GM06990 (cell line): ENCODE measurements at regions not wholly inside any gene's neighbourhood (a gene's known extent, or its start where the extent isn't known, plus 50 kb on each side); places are given as distances from the start of the nearest gene placed in this dataset.

Experiments used
- DNase-seq: peaks from one replicate; pipeline ENCODE4 v3.0.0-alpha.2; 2011; ENCODE audit not compliant: insufficient read length; ENCODE audit errors: extremely low read depth
- H3K27me3 ChIP-seq: replicated peaks from 2 replicates; pipeline ENCODE4 v1.6.0; 2011; ENCODE audit warnings: low read length; ENCODE audit not compliant: control insufficient read depth, insufficient read depth
- H3K36me3 ChIP-seq: 2 replicates; pipeline ENCODE4 v1.5.1; 2011; ENCODE audit warnings: low read length; ENCODE audit not compliant: control insufficient read depth, insufficient read depth
- H3K4me3 ChIP-seq: replicated peaks from 2 replicates; pipeline ENCODE4 v1.5.1; 2011; ENCODE audit warnings: low read depth, mild to moderate bottlenecking, control low read depth, low read length
- TF ChIP-seq, protein P1 (sequence below): IDR thresholded peaks from 2 replicates; pipeline ENCODE4 v1.5.1; 2011; ENCODE audit warnings: low read length, control low read depth, mild to moderate bottlenecking, inconsistent platforms; ENCODE audit not compliant: insufficient read depth, poor library complexity, severe bottlenecking

DNA sequence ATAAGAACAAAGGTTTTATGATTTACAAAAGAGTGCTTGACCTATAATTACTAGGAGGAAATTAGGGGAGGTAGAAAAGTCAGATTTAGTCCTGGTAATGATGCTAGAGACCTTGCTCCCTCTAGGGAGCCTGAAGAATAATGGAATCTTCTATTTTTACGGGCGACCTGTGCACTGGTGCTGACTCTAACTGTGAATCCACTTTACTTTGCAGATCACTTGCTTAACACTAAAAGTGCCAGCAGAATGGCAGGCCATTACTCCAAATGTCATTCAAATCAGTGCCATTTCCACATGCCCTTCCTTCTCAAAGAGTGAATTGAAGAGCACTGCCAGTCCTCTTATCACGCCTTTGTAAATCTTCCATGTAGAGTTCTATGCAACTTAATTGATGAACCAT, 359.4 kb upstream of the ARRDC3 start:
- H3K27me3 ChIP-seq: no peaks in the 10 kb centered on the region
- H3K4me3 ChIP-seq: no peak overlapping the region
- TF ChIP-seq, protein P1, sequence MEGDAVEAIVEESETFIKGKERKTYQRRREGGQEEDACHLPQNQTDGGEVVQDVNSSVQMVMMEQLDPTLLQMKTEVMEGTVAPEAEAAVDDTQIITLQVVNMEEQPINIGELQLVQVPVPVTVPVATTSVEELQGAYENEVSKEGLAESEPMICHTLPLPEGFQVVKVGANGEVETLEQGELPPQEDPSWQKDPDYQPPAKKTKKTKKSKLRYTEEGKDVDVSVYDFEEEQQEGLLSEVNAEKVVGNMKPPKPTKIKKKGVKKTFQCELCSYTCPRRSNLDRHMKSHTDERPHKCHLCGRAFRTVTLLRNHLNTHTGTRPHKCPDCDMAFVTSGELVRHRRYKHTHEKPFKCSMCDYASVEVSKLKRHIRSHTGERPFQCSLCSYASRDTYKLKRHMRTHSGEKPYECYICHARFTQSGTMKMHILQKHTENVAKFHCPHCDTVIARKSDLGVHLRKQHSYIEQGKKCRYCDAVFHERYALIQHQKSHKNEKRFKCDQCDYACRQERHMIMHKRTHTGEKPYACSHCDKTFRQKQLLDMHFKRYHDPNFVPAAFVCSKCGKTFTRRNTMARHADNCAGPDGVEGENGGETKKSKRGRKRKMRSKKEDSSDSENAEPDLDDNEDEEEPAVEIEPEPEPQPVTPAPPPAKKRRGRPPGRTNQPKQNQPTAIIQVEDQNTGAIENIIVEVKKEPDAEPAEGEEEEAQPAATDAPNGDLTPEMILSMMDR: no peak
- DNase-seq: no peak
- H3K36me3 ChIP-seq: no peaks in the 10 kb centered on the region

DNA sequence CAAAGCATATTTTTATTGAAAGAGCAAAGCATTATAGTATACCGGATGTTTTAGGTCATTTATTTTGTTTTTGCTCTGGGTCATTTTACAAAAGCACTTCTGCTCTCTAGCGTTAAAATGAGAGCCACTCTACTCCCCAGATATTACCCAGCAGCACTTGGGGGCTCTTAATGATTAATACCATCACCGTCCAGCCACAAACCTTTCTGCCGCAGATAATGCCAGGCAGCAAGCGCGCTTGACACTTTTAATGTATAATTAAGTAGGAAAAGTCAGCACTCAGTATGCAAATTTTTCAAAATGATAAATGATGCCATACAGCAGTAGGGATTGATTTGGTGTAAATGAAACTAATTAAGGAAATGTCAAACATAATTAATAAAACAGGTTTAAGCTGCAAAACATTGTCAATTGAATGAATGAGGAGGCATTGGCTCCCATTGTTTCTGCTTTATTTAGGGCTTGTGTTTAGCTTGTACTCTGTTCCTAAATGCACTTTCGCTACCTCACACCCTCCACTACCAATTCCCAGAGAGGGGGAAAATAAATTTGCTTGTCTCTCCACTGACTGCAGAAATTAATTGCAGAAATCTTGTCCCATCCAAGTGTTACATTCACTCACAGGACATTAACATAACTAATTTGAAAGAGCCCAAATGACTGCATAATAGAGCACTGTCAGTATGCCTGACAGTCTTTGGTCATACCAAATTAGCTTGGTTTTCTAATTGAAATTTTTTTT, 358.8 kb upstream of the ARRDC3 start:
- DNase-seq: no peak
- Histone ChIP-seq H3K36me3 (no peaks in the 10 kb centered on the region), H3K4me3 (no peak overlapping the region), H3K27me3 (no peaks in the 10 kb centered on the region)
- TF ChIP-seq, protein P1: no peak

DNA sequence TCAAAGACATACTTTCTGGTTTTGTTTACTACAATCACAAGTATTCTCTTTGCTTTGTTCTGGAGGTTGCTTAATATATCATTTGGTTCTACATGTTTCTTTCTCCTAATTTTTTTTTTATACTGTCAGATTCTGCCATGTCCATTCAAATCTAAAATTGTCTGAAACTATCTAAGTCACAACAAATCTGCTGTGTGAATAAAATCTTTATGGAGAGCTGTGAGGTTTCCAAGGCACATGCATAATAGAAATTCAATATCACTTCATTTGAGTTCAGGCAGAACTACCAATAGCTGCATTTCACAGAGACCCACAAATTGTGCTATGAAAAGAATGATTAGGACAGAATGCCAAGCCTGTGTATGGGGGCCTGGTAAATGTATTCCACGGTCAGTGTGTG, 346.9 kb upstream of the ARRDC3 start:
- H3K27me3 ChIP-seq: no peaks in the 10 kb centered on the region
- no peak for DNase-seq
- no peak overlapping the region for H3K4me3 ChIP-seq
- H3K36me3 ChIP-seq: no peaks in the 10 kb centered on the region
- TF ChIP-seq, protein P1: no peak

DNA sequence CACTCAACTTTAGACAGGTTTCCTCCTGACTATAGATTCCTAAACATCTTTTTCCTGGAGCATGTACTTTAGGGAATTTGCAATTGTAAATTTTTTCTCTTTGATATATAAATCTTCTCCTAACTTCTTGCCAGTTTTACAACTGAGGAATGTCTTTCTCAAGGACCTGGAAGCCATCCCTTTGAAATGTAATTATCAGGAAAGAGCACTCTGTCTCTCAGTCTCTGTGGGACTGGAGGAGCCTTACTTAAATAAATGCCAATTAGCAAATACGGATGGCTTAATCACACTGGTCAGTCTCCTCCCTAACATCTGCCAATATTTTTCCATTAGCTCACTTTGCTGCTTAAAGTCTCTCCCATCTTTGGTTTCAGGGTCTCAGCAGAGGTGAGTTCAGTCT, 344.3 kb upstream of the ARRDC3 start:
- Histone ChIP-seq H3K4me3 (no peak overlapping the region), H3K27me3 (no peaks in the 10 kb centered on the region), H3K36me3 (no peaks in the 10 kb centered on the region)
- no peak for DNase-seq
- TF ChIP-seq, protein P1: no peak

DNA sequence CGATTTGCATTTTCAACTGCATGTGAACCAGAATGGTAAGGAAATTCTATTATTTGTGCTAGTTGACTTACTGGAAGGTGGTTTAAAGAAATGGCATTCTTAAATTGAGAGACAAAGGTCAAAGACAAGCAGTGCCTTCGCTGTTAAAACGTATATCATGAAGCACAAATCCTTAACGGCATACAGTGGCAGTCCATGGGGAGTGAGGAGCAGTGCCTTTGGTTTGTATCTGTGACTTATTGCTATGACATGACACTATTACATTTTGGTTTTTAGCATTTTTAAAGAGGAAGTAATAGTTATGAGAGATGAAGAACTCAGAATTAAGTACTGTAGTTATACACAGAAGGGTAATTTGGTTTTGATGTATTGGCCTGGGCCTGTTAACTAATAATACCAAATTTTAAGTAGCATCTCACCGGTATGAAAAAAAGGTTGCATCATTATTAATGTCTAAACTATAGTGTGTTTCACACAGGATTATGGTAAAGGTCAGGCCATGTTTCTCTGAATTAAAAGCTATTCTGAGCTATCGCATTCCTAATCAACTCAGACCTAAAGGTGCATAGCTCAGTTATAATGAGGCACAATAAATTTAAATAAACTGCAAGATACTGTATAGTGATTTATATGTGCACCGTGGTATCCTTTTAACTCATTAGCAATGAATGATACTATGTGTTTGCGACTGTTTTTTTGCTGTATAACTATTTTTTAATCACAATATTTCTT, 339.8 kb upstream of the ARRDC3 start:
- Histone ChIP-seq H3K4me3 (no peak overlapping the region), H3K36me3 (no peaks in the 10 kb centered on the region), H3K27me3 (no peaks in the 10 kb centered on the region)
- DNase-seq: no peak
- TF ChIP-seq, protein P1: no peak
